Endothelial cell of umbilical vein (primary cell): ENCODE measurements at regions not wholly inside any gene's neighbourhood (a gene's known extent, or its start where the extent isn't known, plus 50 kb on each side); places are given as distances from the start of the nearest gene placed in this dataset.

Source experiments
- BruUV-seq: library from RNA; stranded (reverse); fragments of 400-500 nt; replicated peaks from 2 replicates; lab custom pipeline; 2021; lab: Mats Ljungman, UMichigan
- CTCF ChIA-PET: fragments of 300-600, 350-600 bp; sonication (Branson Sonifier 250); formaldehyde crosslinking; loops from one replicate; lab custom pipeline; 2021; ENCODE audit warnings: antibody characterized with exemption, inconsistent platforms; lab: Charles Lee
- POLR2A ChIA-PET: fragments of 300-600, 350-600 bp; sonication (Branson Sonifier 250); formaldehyde crosslinking; loops from one replicate; lab custom pipeline; 2021; ENCODE audit warnings: antibody characterized with exemption, inconsistent platforms; lab: Charles Lee
- DNase-seq: peaks from one replicate; pipeline ENCODE4 v3.0.0-alpha.2; 2011; ENCODE audit warnings: low read depth, low spot score
- FAIRE-seq: peaks from 2 replicates; lab custom pipeline; 2011; peaks lifted over from hg19 to GRCh38; lab: Jason Lieb, UNC
- H2AFZ ChIP-seq: 2 replicates; pipeline ENCODE4 v1.6.0; 2012; ENCODE audit warnings: low read depth, low read length, control low read depth, inconsistent platforms
- H3K27ac ChIP-seq: 2 replicates; pipeline ENCODE4 v1.5.1; 2011; ENCODE audit warnings: low read depth, mild to moderate bottlenecking, control low read depth, low read length, moderate library complexity; ENCODE audit not compliant: insufficient read depth
- H3K27me3 ChIP-seq, 2 experiments: 2 replicates each; pipeline versions ENCODE4 v1.6.0 to v1.6.1; 2011; ENCODE audit warnings: low read length in 2 of 2, mixed read lengths in 1 of 2; ENCODE audit not compliant: control insufficient read depth in 2 of 2, insufficient read depth in 2 of 2
- H3K36me3 ChIP-seq, 2 experiments: 2 replicates in 1 of 2; 3 replicates in 1 of 2; pipeline ENCODE4 v1.5.1; 2011; ENCODE audit warnings: low read length in 2 of 2, mild to moderate bottlenecking in 1 of 2, moderate library complexity in 1 of 2; ENCODE audit not compliant: control insufficient read depth in 2 of 2, insufficient read depth in 2 of 2; ENCODE audit errors: extremely low read depth in 1 of 2
- H3K4me1 ChIP-seq: 3 replicates; pipeline ENCODE4 v1.5.1; 2011; ENCODE audit warnings: mild to moderate bottlenecking, low read length; ENCODE audit not compliant: control insufficient read depth, insufficient read depth; ENCODE audit errors: extremely low read depth
- H3K4me2 ChIP-seq: 2 replicates; pipeline ENCODE4 v1.6.1; 2011; ENCODE audit warnings: low read length, control low read depth, mixed read lengths; ENCODE audit not compliant: insufficient read depth
- H3K4me3 ChIP-seq, 3 experiments: fragments of 200-600 bp in 1 of 3; sonication (generic), shearing (Covaris generic) in 1 of 3; replicated peaks in 1 of 3; 2 replicates each; pipeline ENCODE4 v1.5.1; 2011 to 2016; ENCODE audit warnings: control low read depth in 3 of 3, low read length in 3 of 3, mild to moderate bottlenecking in 2 of 3, inconsistent platforms in 1 of 3, low read depth in 1 of 3, moderate library complexity in 1 of 3; ENCODE audit not compliant: insufficient read depth in 1 of 3
- H3K79me2 ChIP-seq: 2 replicates; pipeline ENCODE4 v1.6.0; 2012; ENCODE audit warnings: low read length, inconsistent platforms; ENCODE audit not compliant: control insufficient read depth, insufficient read depth
- H3K9ac ChIP-seq: replicated peaks from 2 replicates; pipeline ENCODE3; 2011; ENCODE audit warnings: low read length, control low read depth; ENCODE audit not compliant: insufficient read depth; ENCODE audit errors: extremely low read depth
- H3K9me1 ChIP-seq: replicated peaks from 3 replicates; pipeline ENCODE4 v1.6.0; 2011; ENCODE audit warnings: mild to moderate bottlenecking, low read length; ENCODE audit not compliant: control insufficient read depth, insufficient read depth; ENCODE audit errors: extremely low read depth
- H3K9me3 ChIP-seq: replicated peaks from 2 replicates; pipeline ENCODE4 v1.5.1; 2012; ENCODE audit warnings: low read length, inconsistent platforms; ENCODE audit not compliant: control insufficient read depth, insufficient read depth
- H4K20me1 ChIP-seq: replicated peaks from 2 replicates; pipeline ENCODE3; 2011; ENCODE audit warnings: mild to moderate bottlenecking, low read length; ENCODE audit not compliant: control insufficient read depth, insufficient read depth; ENCODE audit errors: extremely low read depth
- EZH2 ChIP-seq: IDR thresholded peaks from 2 replicates; pipeline ENCODE4 v1.6.1; 2012; ENCODE audit warnings: borderline replicate concordance, low read depth, mild to moderate bottlenecking, moderate library complexity, low read length, inconsistent platforms; ENCODE audit not compliant: severe bottlenecking
- FOS ChIP-seq: IDR thresholded peaks from 2 replicates; pipeline ENCODE4 v1.6.1; 2011; ENCODE audit warnings: mild to moderate bottlenecking, low read length, moderate library complexity, borderline replicate concordance; ENCODE audit not compliant: insufficient read depth
- GATA2 ChIP-seq: IDR thresholded peaks from 2 replicates; pipeline ENCODE4 v1.7.0; 2011; ENCODE audit warnings: low read depth, mild to moderate bottlenecking, moderate library complexity, mixed read lengths, low read length; ENCODE audit not compliant: insufficient read length, insufficient read depth
- JUN ChIP-seq: IDR thresholded peaks from 2 replicates; pipeline ENCODE4 v1.6.1; 2011; ENCODE audit warnings: borderline replicate concordance, low read depth; ENCODE audit not compliant: insufficient read length, insufficient read depth
- MYC ChIP-seq: IDR thresholded peaks from one replicate; pipeline ENCODE4 v1.6.1; 2011; ENCODE audit warnings: mild to moderate bottlenecking, low read depth, low read length
- POLR2A ChIP-seq: IDR thresholded peaks from 2 replicates; pipeline ENCODE4 v1.6.1; 2012; ENCODE audit warnings: low read depth, mild to moderate bottlenecking, control low read depth, low read length
- POLR2AphosphoS5 ChIP-seq: IDR thresholded peaks from 2 replicates; pipeline ENCODE4 v1.6.1; 2012; ENCODE audit warnings: low read depth, mild to moderate bottlenecking, control low read depth, low read length, moderate library complexity; ENCODE audit not compliant: insufficient read depth
- dilution Hi-C: fragments of 300-500 bp; cut with MboI; formaldehyde crosslinking; loops from one replicate; pipeline ENCODE4 v1.15.0; 2019; ENCODE audit warnings: low sequenced_read_pairs; ENCODE audit not compliant: extremely low pct_ligation_motif_present
- intact Hi-C: fragments of 100-400 bp; cut with micrococcal nuclease; formaldehyde crosslinking; loops from one replicate; pipeline ENCODE4 v1.10.0; 2022
- TF ChIP-seq, protein P1 (sequence below): IDR thresholded peaks from 2 replicates; pipeline ENCODE4 v1.6.1; 2011; ENCODE audit not compliant: insufficient read depth, insufficient read length
- TF ChIP-seq, protein P2 (sequence below), 2 donors: IDR thresholded peaks; 1 replicate in 1 of 2; 2 replicates in 1 of 2; pipeline ENCODE4 v1.5.1; 2011; ENCODE audit warnings: low read length in 2 of 2, mild to moderate bottlenecking in 2 of 2, moderate library complexity in 2 of 2, control low read depth in 1 of 2, inconsistent platforms in 1 of 2, low read depth in 1 of 2; ENCODE audit not compliant: insufficient read depth in 1 of 2; ENCODE audit errors: extremely low read depth in 1 of 2

DNA sequence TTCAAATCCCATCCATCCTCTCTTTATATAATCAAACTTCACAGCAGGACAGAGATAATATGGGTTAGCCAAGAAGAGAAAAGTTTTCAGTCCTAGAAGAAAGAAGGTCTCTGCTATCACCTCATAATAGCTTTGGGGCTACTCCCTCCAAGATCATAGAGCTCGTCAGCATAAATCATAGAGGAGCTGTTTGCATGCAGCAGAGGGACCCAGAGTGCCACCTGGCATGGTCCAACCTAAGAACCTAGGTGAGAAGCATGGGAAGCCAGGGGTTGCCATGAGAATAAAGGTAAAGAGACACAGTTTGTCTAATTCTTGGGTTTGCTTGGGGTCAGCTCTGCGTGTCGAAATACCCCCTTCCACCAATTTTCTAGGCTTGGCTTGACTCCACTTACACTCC lies 87.1 kb upstream of the CYP1B1 start:
- dilution Hi-C loops (no loop called here), intact Hi-C loops (no loop called here)
- no peaks in the 10 kb centered on the region for H4K20me1 ChIP-seq
- H3K79me2 ChIP-seq, result no peaks in the 10 kb centered on the region
- ChIA-PET CTCF (no interaction called here), POLR2A (interaction anchor here (0.7 kb wide), 1 partner anchor 74 kb away, joined by 3 read pairs; no protein-coding TSS in a partner anchor)
- no peaks in the 10 kb centered on the region for H3K9me1 ChIP-seq
- no peak overlapping the region for H3K4me2 ChIP-seq
- H3K4me3 ChIP-seq, result no peak overlapping the region
- H2AFZ ChIP-seq, result no peak overlapping the region
- peaks cover 3 to 10% of the 10 kb centered on the region in 2 experiments for H3K27me3 ChIP-seq
- no peaks in the 10 kb centered on the region for H3K4me1 ChIP-seq
- TF ChIP-seq GATA2 (no peak), JUN (no peak), FOS (no peak), MYC (no peak), POLR2A (no peak), POLR2AphosphoS5 (no peak), EZH2 (no peak)
- TF ChIP-seq, protein P1, sequence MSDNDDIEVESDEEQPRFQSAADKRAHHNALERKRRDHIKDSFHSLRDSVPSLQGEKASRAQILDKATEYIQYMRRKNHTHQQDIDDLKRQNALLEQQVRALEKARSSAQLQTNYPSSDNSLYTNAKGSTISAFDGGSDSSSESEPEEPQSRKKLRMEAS, result no peak
- TF ChIP-seq, protein P2, sequence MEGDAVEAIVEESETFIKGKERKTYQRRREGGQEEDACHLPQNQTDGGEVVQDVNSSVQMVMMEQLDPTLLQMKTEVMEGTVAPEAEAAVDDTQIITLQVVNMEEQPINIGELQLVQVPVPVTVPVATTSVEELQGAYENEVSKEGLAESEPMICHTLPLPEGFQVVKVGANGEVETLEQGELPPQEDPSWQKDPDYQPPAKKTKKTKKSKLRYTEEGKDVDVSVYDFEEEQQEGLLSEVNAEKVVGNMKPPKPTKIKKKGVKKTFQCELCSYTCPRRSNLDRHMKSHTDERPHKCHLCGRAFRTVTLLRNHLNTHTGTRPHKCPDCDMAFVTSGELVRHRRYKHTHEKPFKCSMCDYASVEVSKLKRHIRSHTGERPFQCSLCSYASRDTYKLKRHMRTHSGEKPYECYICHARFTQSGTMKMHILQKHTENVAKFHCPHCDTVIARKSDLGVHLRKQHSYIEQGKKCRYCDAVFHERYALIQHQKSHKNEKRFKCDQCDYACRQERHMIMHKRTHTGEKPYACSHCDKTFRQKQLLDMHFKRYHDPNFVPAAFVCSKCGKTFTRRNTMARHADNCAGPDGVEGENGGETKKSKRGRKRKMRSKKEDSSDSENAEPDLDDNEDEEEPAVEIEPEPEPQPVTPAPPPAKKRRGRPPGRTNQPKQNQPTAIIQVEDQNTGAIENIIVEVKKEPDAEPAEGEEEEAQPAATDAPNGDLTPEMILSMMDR (IDR thresholded peaks at IDR 0.05; ENCODE audit: extremely low read depth in 1 of 2, insufficient read depth in 1 of 2, low read depth in 1 of 2, low read length in 2 of 2), result no peak
- no peaks in the 10 kb centered on the region for H3K36me3 ChIP-seq
- DNase-seq (no peak), FAIRE-seq (no peak)
- no peaks in the 10 kb centered on the region for H3K9me3 ChIP-seq
- BruUV-seq, result no TSS peak
- H3K27ac ChIP-seq, result no peak overlapping the region
- H3K9ac ChIP-seq, result no peak overlapping the region
